COR-L47 (cell line): ENCODE measurements at regions not wholly inside any gene's neighbourhood (a gene's known extent, or its start where the extent isn't known, plus 50 kb on each side); places are given as distances from the start of the nearest gene placed in this dataset.

ENCODE experiments used
- DNase-seq: peaks from one replicate; lab custom pipeline; 2025; lab: John Stamatoyannopoulos, UW

- no peak for DNase-seq
Measured at GRCh38 chr11:31903225-31904074, 92.3 kb upstream of the PAX6 start.

GRCh38 chr11:31902706-31903105, 91.6 kb upstream of the PAX6 start:
- no peak for DNase-seq

- no peak for DNase-seq
Measured at GRCh38 chr11:31895926-31896325, 84.8 kb upstream of the PAX6 start.

- DNase-seq, result no peak
Measured at GRCh38 chr11:31887180-31887579, 76.1 kb upstream of the PAX6 start.

GRCh38 chr11:31884080-31884479, 73.0 kb upstream of the PAX6 start:
- DNase-seq, result no peak

GRCh38 chr11:31883435-31883834, 72.3 kb upstream of the PAX6 start:
- DNase-seq, result no peak

GRCh38 chr11:31882951-31883392, 71.8 kb upstream of the PAX6 start:
- no peak for DNase-seq

GRCh38 chr11:31881825-31882224, 70.7 kb upstream of the PAX6 start:
- no peak for DNase-seq

GRCh38 chr11:31879681-31880080, 68.6 kb upstream of the PAX6 start:
- DNase-seq, result no peak

- DNase-seq, result no peak
Measured at GRCh38 chr11:31877863-31878262, 66.7 kb upstream of the PAX6 start.

- DNase-seq, result no peak
Measured at GRCh38 chr11:31877083-31877482, 66.0 kb upstream of the PAX6 start.

GRCh38 chr11:31875866-31876560, 64.9 kb upstream of the PAX6 start:
- DNase-seq, result no peak

GRCh38 chr11:31874631-31875191, 63.6 kb upstream of the PAX6 start:
- DNase-seq, result peak; percentile 83

- DNase-seq, result no peak
Measured at GRCh38 chr11:31873124-31873523, 62.0 kb upstream of the PAX6 start.

- DNase-seq, result no peak
Measured at GRCh38 chr11:31872076-31872443, 60.9 kb upstream of the PAX6 start.

GRCh38 chr11:31871310-31872075, 60.4 kb upstream of the PAX6 start:
- no peak for DNase-seq

GRCh38 chr11:31870609-31871309, 59.6 kb upstream of the PAX6 start:
- DNase-seq, result peak; percentile 40

- no peak for DNase-seq
Measured at GRCh38 chr11:31869986-31870385, 58.9 kb upstream of the PAX6 start.

GRCh38 chr11:31865606-31866300, 54.6 kb upstream of the PAX6 start:
- no peak for DNase-seq

GRCh38 chr11:31863170-31863832, 52.2 kb upstream of the PAX6 start:
- no peak for DNase-seq

- no peak for DNase-seq
Measured at GRCh38 chr11:31861011-31861410, 49.9 kb upstream of the PAX6 start.
